PC-9 (cell line): ENCODE measurements at regions not wholly inside any gene's neighbourhood (a gene's known extent, or its start where the extent isn't known, plus 50 kb on each side); places are given as distances from the start of the nearest gene placed in this dataset.

Source experiments
- CTCF ChIP-seq: fragments of 200-600 bp; sonication (generic); conservative IDR thresholded peaks from 2 replicates; pipeline ENCODE4 v1.6.1; 2017; ENCODE audit warnings: mixed run types, antibody characterized with exemption, mild to moderate bottlenecking, moderate library complexity
- EZH2 ChIP-seq: fragments of 200-600 bp; sonication (generic); IDR thresholded peaks from 2 replicates; pipeline ENCODE4 v1.8.0; 2017; ENCODE audit warnings: antibody characterized with exemption, low read depth

DNA sequence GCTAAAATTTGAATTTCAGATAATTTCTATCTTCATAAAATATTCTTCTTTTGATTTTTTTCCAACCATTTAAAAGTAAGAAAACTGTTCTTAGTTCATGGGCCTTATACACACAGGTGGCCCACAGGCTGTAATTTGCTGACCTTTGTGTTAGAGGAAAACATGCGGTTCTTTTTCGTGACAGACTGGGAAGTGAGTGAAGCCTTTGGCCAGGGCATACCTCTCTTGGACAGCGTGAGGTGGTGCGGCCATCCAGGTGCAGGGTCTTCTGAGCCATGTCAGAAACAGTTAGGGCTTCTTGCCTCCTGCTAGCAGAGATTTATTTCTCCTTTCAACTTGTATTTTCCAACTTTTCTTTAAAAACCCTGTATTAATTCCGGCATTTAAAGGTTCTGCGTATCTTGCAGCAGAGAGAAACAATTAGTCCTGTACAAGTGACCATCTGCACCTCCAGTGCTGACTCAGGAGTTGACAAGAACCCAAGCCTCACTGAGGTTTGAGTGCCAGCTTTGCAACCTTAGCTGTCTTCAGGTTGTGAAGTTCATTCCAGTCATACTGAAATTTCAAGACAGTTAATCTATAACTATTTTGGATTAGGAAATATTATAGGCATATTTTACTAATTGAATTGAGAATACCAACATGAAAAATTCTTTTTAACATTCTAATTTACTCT lies 177.8 kb downstream of the LY86 start:
- no peak for TF ChIP-seq CTCF
- no peak for TF ChIP-seq EZH2
